ENCODE measurements at regions not wholly inside any gene's neighbourhood (a gene's known extent, or its start where the extent isn't known, plus 50 kb on each side); places are given as distances from the start of the nearest gene placed in this dataset.

GRCh38 chr5:57532513-57533497 is 50.2 kb upstream of the ACTBL2 start:
- TF ChIP-seq CTCF (IDR thresholded peaks at IDR 0.05; ENCODE audit: insufficient read depth, low read depth, low read length) (no peak), EZH2 (IDR thresholded peaks at IDR 0.05; ENCODE audit: insufficient read depth, low read length) (no peak)
